ENCODE measurements at regions not wholly inside any gene's neighbourhood (a gene's known extent, or its start where the extent isn't known, plus 50 kb on each side); places are given as distances from the start of the nearest gene placed in this dataset.
"Not testable (repeated sequence)": the region's sequence is repeated elsewhere in the genome, so short reads cannot be mapped to it uniquely, and the experiment has no call there.

GRCh38 chr9:82433290-82433931, 444.8 kb downstream of the SPATA31D1 start:
- not testable (repeated sequence) for TF ChIP-seq CTCF, POLR2A (IDR thresholded peaks at IDR 0.05)

Data from esophagus squamous epithelium (tissue), 4 donors.